Neural progenitor cell (in vitro differentiated cells): ENCODE measurements at regions not wholly inside any gene's neighbourhood (a gene's known extent, or its start where the extent isn't known, plus 50 kb on each side); places are given as distances from the start of the nearest gene placed in this dataset.

ENCODE experiments used
- CTCF ChIP-seq: fragments of 200-600 bp; sonication (generic); IDR thresholded peaks from 2 replicates; pipeline ENCODE4 v1.5.1; 2017; ENCODE audit warnings: antibody characterized with exemption, mild to moderate bottlenecking
- EZH2phosphoT487 ChIP-seq: fragments of 200-600 bp; sonication (generic); IDR thresholded peaks from 2 replicates; pipeline ENCODE4 v1.6.1; 2017; ENCODE audit warnings: antibody characterized with exemption

GRCh38 chr2:195471163-195471562, 185.9 kb upstream of the SLC39A10 start:
- TF ChIP-seq CTCF (no peak), EZH2phosphoT487 (no peak)
